Breast epithelium (tissue), 3 donors: ENCODE measurements at regions not wholly inside any gene's neighbourhood (a gene's known extent, or its start where the extent isn't known, plus 50 kb on each side); places are given as distances from the start of the nearest gene placed in this dataset.

Experiments used
- CTCF ChIP-seq, 3 donors: fragments of 450-650 bp; IDR thresholded peaks; one replicate each; pipeline ENCODE4 v1.5.1; 2016 to 2017; ENCODE audit warnings: antibody characterized with exemption in 3 of 3, mild to moderate bottlenecking in 3 of 3, moderate library complexity in 3 of 3
- POLR2A ChIP-seq: fragments of 450-650 bp; IDR thresholded peaks from one replicate; pipeline ENCODE4 v1.6.1; 2016; ENCODE audit warnings: antibody characterized with exemption, mild to moderate bottlenecking, moderate library complexity
- POLR2AphosphoS5 ChIP-seq, 3 donors: sonication (generic); formaldehyde crosslinking; IDR thresholded peaks; one replicate each; pipeline ENCODE4 v1.6.1; 2017; ENCODE audit warnings: antibody characterized with exemption in 3 of 3

- no peak for TF ChIP-seq CTCF (IDR thresholded peaks at IDR 0.05)
- TF ChIP-seq POLR2AphosphoS5 (IDR thresholded peaks at IDR 0.05) = no peak
- no peak for TF ChIP-seq POLR2A
Measured at GRCh38 chr9:29416204-29416603, 1842.9 kb upstream of the C9orf72 start.
